ENCODE measurements at regions not wholly inside any gene's neighbourhood (a gene's known extent, or its start where the extent isn't known, plus 50 kb on each side); places are given as distances from the start of the nearest gene placed in this dataset.

GRCh38 chr7:118055647-118056046, 128.3 kb upstream of the LSM8 start:
- H3K4me3 ChIP-seq (ENCODE audit: low read depth, low read length) = no peak overlapping the region
- TF ChIP-seq, protein P1, sequence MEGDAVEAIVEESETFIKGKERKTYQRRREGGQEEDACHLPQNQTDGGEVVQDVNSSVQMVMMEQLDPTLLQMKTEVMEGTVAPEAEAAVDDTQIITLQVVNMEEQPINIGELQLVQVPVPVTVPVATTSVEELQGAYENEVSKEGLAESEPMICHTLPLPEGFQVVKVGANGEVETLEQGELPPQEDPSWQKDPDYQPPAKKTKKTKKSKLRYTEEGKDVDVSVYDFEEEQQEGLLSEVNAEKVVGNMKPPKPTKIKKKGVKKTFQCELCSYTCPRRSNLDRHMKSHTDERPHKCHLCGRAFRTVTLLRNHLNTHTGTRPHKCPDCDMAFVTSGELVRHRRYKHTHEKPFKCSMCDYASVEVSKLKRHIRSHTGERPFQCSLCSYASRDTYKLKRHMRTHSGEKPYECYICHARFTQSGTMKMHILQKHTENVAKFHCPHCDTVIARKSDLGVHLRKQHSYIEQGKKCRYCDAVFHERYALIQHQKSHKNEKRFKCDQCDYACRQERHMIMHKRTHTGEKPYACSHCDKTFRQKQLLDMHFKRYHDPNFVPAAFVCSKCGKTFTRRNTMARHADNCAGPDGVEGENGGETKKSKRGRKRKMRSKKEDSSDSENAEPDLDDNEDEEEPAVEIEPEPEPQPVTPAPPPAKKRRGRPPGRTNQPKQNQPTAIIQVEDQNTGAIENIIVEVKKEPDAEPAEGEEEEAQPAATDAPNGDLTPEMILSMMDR (IDR thresholded peaks at IDR 0.05; ENCODE audit: borderline replicate concordance, insufficient read depth, low read depth, low read length) = no peak

DNA sequence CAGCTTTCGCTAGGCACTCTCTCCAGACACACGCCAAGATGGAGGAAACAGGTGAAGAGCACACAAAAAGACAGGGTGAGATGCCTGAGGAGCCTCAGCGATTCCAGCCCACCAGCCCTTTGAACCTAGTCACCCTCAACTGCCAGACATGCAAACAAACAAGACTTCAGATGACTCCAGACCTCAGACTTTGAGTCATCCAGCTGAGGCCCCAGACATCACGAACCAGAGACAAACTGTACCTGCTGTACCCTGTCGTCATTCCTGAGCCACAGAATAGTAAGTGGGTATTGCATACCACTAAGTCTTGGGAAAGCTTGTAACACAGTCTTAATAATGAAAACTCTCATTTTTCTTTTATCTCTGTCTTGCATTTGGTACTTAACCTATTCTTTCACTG, 126.6 kb upstream of the LSM8 start:
- H3K4me3 ChIP-seq (ENCODE audit: low read depth, low read length) = no peak overlapping the region
- TF ChIP-seq, protein P1 (IDR thresholded peaks at IDR 0.05; ENCODE audit: borderline replicate concordance, insufficient read depth, low read depth, low read length) = no peak

DNA sequence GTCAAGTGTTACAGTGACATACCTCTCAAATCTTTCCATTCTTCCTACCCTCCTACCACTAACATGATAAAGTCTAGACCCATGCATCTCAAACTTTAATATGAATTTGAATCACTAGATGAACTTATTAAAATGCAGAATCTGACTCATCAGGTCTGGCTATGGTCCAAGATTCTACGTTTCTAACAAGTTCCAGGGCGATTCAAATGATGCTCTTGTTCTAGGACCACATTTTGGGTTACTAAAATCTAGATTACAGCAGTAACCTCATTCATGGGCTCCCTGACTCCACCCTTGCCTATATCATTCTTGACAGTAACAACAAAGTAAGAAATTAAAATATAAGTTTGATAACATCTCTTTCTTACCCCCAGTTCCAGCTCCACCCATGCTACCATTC, 124.8 kb upstream of the LSM8 start:
- TF ChIP-seq, protein P1 (IDR thresholded peaks at IDR 0.05; ENCODE audit: borderline replicate concordance, insufficient read depth, low read depth, low read length) = no peak
- no peak overlapping the region for H3K4me3 ChIP-seq (ENCODE audit: low read depth, low read length)

GRCh38 chr7:118060692-118061091, 123.3 kb upstream of the LSM8 start:
- TF ChIP-seq, protein P1 (IDR thresholded peaks at IDR 0.05; ENCODE audit: borderline replicate concordance, insufficient read depth, low read depth, low read length) = no peak
- no peak overlapping the region for H3K4me3 ChIP-seq (ENCODE audit: low read depth, low read length)

DNA sequence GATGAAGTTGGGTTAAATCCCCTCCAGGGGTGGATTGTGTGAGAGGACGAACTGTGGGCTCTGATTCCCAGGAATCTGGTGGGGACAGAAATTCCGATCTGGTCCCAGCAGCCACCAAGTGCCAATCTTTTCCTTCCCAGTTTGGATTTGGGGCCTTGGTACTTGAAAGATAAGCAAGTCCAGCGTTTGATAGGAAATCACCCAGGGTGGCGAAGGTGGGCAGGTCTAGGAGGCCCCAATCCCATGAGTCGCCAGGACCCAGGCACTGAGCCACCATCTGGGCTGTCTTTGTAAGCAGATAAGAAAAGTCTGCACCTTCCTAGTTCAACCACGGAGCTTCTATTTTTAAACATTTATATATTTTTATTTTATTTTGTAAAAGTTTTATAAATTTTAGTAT, 122.6 kb upstream of the LSM8 start:
- TF ChIP-seq, protein P1 (IDR thresholded peaks at IDR 0.05; ENCODE audit: borderline replicate concordance, insufficient read depth, low read depth, low read length) = no peak
- H3K4me3 ChIP-seq (ENCODE audit: low read depth, low read length) = no peak overlapping the region

GRCh38 chr7:118072893-118073674, 110.9 kb upstream of the LSM8 start:
- TF ChIP-seq, protein P1 (IDR thresholded peaks at IDR 0.05; ENCODE audit: borderline replicate concordance, insufficient read depth, low read depth, low read length) = no peak
- no peak overlapping the region for H3K4me3 ChIP-seq (ENCODE audit: low read depth, low read length)

DNA sequence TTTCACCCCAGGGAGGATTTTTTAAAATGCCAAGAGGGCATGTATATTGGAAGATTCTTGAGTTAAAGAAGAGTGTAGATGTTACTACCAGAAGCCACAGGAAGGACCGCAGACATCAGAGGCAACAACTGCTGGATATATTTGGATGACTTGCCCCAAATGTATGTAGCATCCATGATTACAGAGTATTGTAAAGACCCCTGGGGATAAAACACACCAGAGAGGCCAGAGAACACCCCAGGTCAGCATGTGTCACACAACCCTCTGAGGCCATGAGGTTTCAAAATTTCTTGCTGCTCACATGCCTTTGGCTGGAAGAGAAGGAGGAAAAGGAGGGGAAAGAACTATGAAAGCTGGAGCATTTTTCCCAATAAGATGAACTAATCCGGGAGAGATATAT, 108.0 kb upstream of the LSM8 start:
- TF ChIP-seq, protein P1 (IDR thresholded peaks at IDR 0.05; ENCODE audit: borderline replicate concordance, insufficient read depth, low read depth, low read length) = no peak
- H3K4me3 ChIP-seq (ENCODE audit: low read depth, low read length) = no peak overlapping the region

Data from GM12875 (cell line).